Epithelial cell of proximal tubule (primary cell): ENCODE measurements at regions not wholly inside any gene's neighbourhood (a gene's known extent, or its start where the extent isn't known, plus 50 kb on each side); places are given as distances from the start of the nearest gene placed in this dataset.

Experiments used
- DNase-seq: peaks from one replicate; pipeline ENCODE4 v3.0.0-alpha.2; 2011; ENCODE audit warnings: low read depth
- H3K4me3 ChIP-seq: 2 replicates; pipeline ENCODE4 v1.5.1; 2011; ENCODE audit warnings: low read depth, mild to moderate bottlenecking, low read length
- TF ChIP-seq, protein P1 (sequence below): conservative IDR thresholded peaks from 2 replicates; pipeline ENCODE4 v1.5.1; 2012; ENCODE audit warnings: low read depth, mild to moderate bottlenecking, low read length

DNA sequence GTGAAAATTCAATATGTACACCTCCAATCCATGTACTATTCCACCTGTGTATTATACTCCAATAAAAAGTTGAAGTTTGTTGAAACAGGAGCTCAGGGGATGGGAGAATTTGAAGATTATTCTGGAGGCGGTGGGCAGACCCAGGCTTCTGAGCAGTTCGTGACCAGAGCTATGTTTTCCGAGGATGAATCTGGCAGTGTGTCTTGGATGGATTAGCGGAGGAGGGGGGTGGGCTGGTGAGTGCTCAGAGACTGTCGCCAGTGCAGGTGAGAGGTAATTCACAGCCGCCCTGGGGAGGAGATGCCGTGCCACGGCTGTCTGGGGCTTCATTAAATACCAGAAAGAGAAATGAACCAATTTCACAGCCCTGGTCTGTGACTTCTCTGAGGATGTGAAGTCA is 283.0 kb upstream of the RTL1 start:
- DNase-seq: no peak
- TF ChIP-seq, protein P1, sequence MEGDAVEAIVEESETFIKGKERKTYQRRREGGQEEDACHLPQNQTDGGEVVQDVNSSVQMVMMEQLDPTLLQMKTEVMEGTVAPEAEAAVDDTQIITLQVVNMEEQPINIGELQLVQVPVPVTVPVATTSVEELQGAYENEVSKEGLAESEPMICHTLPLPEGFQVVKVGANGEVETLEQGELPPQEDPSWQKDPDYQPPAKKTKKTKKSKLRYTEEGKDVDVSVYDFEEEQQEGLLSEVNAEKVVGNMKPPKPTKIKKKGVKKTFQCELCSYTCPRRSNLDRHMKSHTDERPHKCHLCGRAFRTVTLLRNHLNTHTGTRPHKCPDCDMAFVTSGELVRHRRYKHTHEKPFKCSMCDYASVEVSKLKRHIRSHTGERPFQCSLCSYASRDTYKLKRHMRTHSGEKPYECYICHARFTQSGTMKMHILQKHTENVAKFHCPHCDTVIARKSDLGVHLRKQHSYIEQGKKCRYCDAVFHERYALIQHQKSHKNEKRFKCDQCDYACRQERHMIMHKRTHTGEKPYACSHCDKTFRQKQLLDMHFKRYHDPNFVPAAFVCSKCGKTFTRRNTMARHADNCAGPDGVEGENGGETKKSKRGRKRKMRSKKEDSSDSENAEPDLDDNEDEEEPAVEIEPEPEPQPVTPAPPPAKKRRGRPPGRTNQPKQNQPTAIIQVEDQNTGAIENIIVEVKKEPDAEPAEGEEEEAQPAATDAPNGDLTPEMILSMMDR: no peak
- no peak overlapping the region for H3K4me3 ChIP-seq

DNA sequence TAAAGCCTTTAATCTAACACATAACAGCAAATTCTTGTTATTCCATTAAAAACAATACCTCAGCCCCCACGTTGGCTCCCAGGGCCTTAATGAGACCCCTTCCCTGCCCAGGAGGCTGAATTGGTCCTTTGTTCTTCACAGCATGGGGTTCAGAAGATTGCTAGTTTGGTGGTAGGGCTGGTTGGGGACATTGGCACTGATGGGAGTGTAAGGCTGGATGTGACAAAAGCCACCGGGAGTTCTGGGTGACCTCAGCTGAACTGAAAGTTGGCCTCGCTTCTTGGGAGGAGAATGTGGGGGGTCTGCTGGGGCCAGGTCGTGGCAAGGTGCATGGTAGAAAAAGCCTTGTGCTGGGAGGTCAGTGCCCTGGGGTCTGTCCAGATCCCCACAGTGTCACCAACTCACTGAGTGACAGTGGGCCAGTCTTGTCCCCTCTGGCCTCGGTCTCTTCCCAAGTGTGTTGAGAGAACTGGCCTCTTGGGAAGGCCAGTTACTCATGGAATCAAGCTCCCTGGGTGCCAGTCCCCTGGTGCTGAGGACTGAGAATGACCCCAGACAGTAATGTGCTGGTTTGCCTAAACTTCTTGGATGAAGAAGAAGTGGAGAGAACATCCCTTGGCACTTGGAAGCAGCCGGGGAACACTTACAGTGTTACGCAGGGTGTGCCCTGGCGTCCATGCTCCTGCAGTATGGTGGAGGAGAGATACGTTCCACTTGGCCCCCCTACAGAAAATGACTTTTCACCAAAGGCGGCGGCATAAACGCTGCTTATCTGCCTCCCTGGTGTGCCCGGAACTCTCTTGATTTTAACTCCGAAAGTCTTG is 283.7 kb upstream of the RTL1 start:
- no peak for DNase-seq
- TF ChIP-seq, protein P1: no peak
- no peak overlapping the region for H3K4me3 ChIP-seq

- TF ChIP-seq, protein P1: no peak
- H3K4me3 ChIP-seq: no peak overlapping the region
- no peak for DNase-seq
Measured at GRCh38 chr14:101187816-101188570, 284.5 kb upstream of the RTL1 start.

DNA sequence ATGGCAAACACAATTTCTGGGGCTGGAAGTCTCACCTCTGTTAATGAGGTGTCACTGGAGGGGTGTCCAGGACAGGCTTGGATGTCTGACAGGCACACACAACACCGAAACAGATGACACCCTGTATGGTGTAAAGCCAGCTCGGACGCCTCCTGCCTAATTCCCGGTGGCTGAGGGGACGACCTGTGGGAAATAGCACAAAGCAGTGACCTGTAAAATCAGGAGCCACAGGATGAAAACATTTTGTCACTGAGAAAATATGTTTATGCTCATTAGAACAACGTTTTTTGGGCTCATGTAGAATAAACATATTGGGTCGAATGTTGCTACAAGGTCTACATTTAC is 285.0 kb upstream of the RTL1 start:
- no peak for DNase-seq
- no peak overlapping the region for H3K4me3 ChIP-seq
- TF ChIP-seq, protein P1: no peak

- H3K4me3 ChIP-seq: no peak overlapping the region
- no peak for DNase-seq
- TF ChIP-seq, protein P1: no peak
Measured at GRCh38 chr14:101189266-101189665, 285.7 kb upstream of the RTL1 start.

GRCh38 chr14:101189962-101190560 is 286.5 kb upstream of the RTL1 start:
- DNase-seq: no peak
- no peak overlapping the region for H3K4me3 ChIP-seq
- TF ChIP-seq, protein P1: no peak
